ENCODE measurements at regions not wholly inside any gene's neighbourhood (a gene's known extent, or its start where the extent isn't known, plus 50 kb on each side); places are given as distances from the start of the nearest gene placed in this dataset.
"Not testable (repeated sequence)": the region's sequence is repeated elsewhere in the genome, so short reads cannot be mapped to it uniquely, and the experiment has no call there.

- DNase-seq, result no peak
Measured at GRCh38 chr12:11446372-11446771, 51.0 kb upstream of the PRB2 start.

- no peak for DNase-seq
Measured at GRCh38 chr12:11457996-11458645, 62.8 kb upstream of the PRB2 start.

- DNase-seq, result no peak
Measured at GRCh38 chr12:11460343-11461023, 65.1 kb upstream of the PRB2 start.

- DNase-seq, result no peak
Measured at GRCh38 chr12:11461433-11461832, 66.1 kb upstream of the PRB2 start.

- DNase-seq, result no peak
Measured at GRCh38 chr12:11477110-11477509, 81.7 kb upstream of the PRB2 start.

- DNase-seq, result no peak
Measured at GRCh38 chr12:11482955-11483354, 87.6 kb upstream of the PRB2 start.

- DNase-seq, result peak; percentile 59
Measured at GRCh38 chr12:11486623-11487444, 91.5 kb upstream of the PRB2 start.

GRCh38 chr12:11496157-11496851, 100.9 kb upstream of the PRB2 start:
- DNase-seq, result no peak

- DNase-seq, result no peak
Measured at GRCh38 chr12:11497438-11497837, 102.1 kb upstream of the PRB2 start.

- DNase-seq, result no peak
Measured at GRCh38 chr12:11497995-11498394, 102.6 kb upstream of the PRB2 start.

- DNase-seq, result not testable (repeated sequence)
Measured at GRCh38 chr12:11498574-11498973, 103.2 kb upstream of the PRB2 start.

- peak; percentile 57 for DNase-seq
Measured at GRCh38 chr12:11499806-11500187, 104.4 kb upstream of the PRB2 start.

GRCh38 chr12:11500188-11500860, 105.0 kb upstream of the PRB2 start:
- peak; percentile 57 for DNase-seq

- no peak for DNase-seq
Measured at GRCh38 chr12:11500861-11501230, 105.5 kb upstream of the PRB2 start.

- no peak for DNase-seq
Measured at GRCh38 chr12:11508699-11509098, 113.3 kb upstream of the PRB2 start.

- DNase-seq, result no peak
Measured at GRCh38 chr12:11509326-11509725, 114.0 kb upstream of the PRB2 start.

- DNase-seq, result no peak
Measured at GRCh38 chr12:11510671-11511070, 115.3 kb upstream of the PRB2 start.

- DNase-seq, result no peak
Measured at GRCh38 chr12:11513288-11513687, 117.9 kb upstream of the PRB2 start.

GRCh38 chr12:11517080-11517479, 121.7 kb upstream of the PRB2 start:
- no peak for DNase-seq

GRCh38 chr12:11524446-11524845, 125.0 kb upstream of the ETV6 start:
- no peak for DNase-seq

- no peak for DNase-seq
Measured at GRCh38 chr12:11534064-11534463, 115.4 kb upstream of the ETV6 start.

- DNase-seq, result no peak
Measured at GRCh38 chr12:11535127-11535526, 114.3 kb upstream of the ETV6 start.

GRCh38 chr12:11539156-11539555, 110.3 kb upstream of the ETV6 start:
- DNase-seq, result no peak
